ENCODE measurements at regions not wholly inside any gene's neighbourhood (a gene's known extent, or its start where the extent isn't known, plus 50 kb on each side); places are given as distances from the start of the nearest gene placed in this dataset.

DNA sequence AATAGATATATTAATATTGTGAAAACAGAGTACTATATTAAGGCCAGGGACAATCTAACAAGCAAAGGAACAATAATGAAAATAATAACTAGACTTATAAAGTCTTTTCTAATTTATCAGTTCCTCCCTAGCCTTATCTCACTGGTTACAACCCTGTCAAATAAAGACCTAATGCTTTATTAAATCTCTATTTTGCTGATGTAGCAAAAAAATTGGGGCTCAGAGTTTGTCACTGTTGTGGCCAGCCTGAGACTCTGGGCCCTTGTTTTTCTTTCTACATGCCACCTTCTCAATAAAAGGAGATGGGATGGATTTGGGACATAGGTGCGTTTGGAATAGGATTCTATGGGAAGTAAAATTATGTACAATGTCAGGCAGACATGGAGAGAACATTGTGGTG lies 937.0 kb downstream of the IGSF11 start:
- no peak for TF ChIP-seq GATA3 (IDR thresholded peaks at IDR 0.05; ENCODE audit: low read depth, low read length)
- TF ChIP-seq GATA2 (IDR thresholded peaks at IDR 0.05; ENCODE audit: low read depth, low read length): no peak

DNA sequence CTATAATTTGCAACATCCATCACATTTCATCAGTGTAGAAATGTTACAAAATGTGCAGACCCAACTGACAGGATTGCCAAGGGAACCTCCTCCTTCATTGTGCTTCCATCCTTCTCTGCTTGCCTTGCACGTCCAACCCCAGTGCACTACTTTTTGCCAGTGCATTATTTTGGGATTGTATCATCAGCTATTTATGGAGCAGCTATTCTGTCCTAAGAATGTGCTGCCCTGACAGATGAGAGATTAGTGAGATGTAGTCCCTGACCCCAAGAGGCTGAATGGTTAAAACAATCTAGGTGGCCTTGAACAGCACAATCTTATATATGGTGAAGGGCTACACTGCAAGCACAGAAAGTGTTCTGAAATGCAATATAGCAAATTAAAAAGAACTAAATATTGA lies 935.8 kb downstream of the IGSF11 start:
- TF ChIP-seq GATA2 (IDR thresholded peaks at IDR 0.05; ENCODE audit: low read depth, low read length): no peak
- no peak for TF ChIP-seq GATA3 (IDR thresholded peaks at IDR 0.05; ENCODE audit: low read depth, low read length)

DNA sequence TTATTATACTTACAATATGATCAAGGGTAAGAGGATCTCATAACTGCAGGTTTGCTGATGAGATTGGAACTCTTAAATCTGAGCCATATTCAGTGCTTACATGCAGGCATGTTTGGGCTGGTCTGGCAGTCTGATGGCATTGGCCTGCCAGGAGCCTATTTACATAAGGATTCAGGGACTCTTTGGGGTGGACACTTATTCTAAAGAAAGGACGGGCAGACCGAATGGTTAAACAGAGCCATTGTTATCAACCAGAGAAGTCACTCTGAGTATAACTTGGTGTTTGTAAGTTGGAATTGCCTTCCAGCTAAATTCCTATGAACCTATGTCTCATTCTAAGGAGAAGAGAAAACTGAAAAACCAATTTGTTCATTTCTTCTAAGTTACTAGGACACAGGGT lies 932.8 kb downstream of the IGSF11 start:
- TF ChIP-seq GATA2 (IDR thresholded peaks at IDR 0.05; ENCODE audit: low read depth, low read length): no peak
- TF ChIP-seq GATA3 (IDR thresholded peaks at IDR 0.05; ENCODE audit: low read depth, low read length): no peak

DNA sequence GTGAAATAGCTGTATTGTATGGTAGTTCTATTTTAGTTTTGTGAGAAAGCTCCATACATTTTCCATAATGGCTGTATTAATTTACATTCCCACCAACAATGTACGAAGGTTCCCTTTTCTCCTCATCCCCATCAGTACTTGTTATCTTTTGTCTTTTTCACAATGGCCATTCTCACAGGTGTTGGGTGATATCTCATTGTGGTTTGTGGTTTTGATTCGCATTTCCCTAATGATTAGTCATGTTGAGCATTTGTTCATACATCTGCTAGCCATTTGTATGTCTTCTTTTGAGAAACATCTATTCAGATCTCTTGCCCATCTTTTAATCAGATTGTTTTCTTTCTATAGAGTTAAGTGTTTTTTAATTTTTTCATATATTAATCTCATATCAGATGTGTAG lies 931.9 kb downstream of the IGSF11 start:
- TF ChIP-seq GATA2 (IDR thresholded peaks at IDR 0.05; ENCODE audit: low read depth, low read length) (no peak), GATA3 (IDR thresholded peaks at IDR 0.05; ENCODE audit: low read depth, low read length) (no peak)

DNA sequence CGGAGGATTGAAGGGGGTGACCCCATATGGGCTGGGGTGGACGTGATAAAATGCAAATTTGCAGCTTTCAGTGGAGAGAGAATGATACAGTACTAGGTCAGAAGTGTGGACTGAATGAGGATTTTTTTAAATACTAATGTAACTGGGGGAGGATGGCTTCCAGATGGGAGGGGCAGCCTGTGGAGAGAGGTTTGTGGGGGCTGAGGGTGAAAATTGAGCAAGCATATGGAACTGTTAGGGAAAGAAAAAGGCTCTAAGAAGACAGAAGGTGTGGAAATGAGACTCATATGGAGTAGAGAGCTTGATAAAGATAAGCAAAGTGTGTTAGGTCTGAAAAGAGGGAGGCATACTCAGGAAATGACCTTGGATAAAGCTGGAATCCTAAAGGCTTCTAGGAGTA lies 926.4 kb downstream of the IGSF11 start:
- TF ChIP-seq GATA3 (IDR thresholded peaks at IDR 0.05; ENCODE audit: low read depth, low read length) (no peak), GATA2 (IDR thresholded peaks at IDR 0.05; ENCODE audit: low read depth, low read length) (no peak)

DNA sequence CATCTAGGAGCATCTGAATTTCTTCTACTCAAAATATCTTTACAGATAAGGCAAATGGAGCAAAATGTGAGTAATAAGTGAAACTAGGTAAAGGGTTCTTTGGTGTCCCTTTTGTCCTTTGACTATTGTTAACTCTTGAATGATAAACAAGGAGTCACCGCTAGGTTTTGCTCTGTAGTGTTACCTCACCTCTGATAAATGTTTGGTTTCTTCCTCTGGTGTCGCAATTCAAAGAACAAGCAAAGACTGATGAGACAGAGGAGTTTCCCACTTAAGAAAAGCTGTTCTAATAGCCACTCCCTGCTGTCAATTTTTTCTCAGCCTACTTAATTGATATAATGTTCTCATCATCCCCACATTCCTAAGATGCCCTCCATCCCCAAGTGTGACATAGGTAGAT lies 925.9 kb downstream of the IGSF11 start:
- TF ChIP-seq GATA2 (IDR thresholded peaks at IDR 0.05; ENCODE audit: low read depth, low read length) (no peak), GATA3 (IDR thresholded peaks at IDR 0.05; ENCODE audit: low read depth, low read length) (no peak)

DNA sequence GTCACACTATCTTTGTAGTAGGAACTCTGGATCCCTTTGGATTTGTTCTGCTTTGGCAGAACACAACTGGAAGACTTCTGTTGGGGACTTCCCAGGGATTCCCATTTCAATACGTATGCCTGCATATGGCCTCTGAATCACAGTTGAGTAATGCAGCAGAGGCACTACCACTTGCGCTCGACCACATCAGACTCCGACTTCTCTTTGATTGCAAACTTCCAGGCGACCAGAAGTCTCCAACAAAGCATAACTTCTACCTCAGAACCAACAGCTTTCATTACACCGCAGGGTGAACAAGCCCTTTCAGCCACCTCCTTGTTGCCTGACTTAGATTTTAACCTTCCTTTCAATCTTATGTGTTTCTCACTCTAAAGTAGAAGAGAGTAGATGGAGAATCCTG lies 924.4 kb downstream of the IGSF11 start:
- TF ChIP-seq GATA3 (IDR thresholded peaks at IDR 0.05; ENCODE audit: low read depth, low read length) (no peak), GATA2 (IDR thresholded peaks at IDR 0.05; ENCODE audit: low read depth, low read length) (no peak)

DNA sequence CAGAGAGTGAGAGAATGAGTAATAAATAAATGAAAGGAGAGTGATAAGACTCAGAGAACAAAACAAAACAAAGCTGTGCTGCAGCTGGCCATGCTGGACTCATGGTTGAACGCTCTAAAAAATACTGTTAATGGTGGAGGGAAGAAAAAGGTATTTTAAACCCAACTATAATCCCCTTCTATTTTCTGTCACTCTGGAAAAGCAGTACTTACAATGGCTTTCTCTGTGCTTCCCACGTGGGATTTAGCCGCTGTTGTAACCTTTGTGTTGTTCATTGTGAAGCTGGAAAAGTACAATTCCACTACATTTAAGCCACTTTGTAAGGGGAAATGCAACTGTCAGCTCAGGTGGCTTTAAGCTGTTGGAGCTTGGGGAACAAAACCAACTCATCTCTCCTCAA lies 917.7 kb downstream of the IGSF11 start:
- no peak for TF ChIP-seq GATA2 (IDR thresholded peaks at IDR 0.05; ENCODE audit: low read depth, low read length)
- TF ChIP-seq GATA3 (IDR thresholded peaks at IDR 0.05; ENCODE audit: low read depth, low read length): no peak

DNA sequence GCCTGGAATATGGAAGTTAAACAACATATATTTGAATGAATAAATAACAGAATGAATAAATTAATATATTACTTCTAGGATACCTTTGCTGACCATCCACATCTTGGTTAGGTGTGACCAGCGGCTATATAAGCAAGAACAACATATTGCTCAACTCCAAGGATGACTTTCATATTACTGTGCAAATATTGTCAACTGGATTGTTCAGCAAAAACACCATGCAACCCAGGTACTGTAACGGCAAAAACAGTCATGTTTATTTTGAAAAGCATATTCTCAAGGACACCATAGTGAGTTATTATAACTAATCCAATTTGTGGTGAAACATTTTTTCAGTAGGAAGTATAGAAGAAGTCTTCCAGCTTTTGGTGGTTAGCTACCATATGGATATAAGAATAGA lies 907.9 kb downstream of the IGSF11 start:
- no peak for TF ChIP-seq GATA2 (IDR thresholded peaks at IDR 0.05; ENCODE audit: low read depth, low read length)
- no peak for TF ChIP-seq GATA3 (IDR thresholded peaks at IDR 0.05; ENCODE audit: low read depth, low read length)

DNA sequence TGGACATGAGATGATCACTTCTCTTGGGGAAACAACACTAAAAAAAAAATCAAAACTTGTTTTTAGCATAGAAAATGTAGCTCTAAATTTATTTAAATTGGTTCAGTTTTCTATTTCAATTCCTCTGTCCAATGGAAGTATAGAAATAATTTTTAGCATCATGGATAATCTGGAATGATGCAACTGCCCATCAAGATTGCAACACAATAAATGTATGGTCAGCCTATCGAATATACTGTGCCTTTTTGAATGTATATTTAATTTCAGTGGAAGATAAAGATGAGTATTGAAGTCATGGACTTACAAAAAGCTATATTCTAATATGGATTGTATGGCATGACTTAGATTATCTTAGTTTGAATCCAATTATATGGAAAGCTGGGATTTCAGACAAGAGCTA lies 906.7 kb downstream of the IGSF11 start:
- no peak for TF ChIP-seq GATA3 (IDR thresholded peaks at IDR 0.05; ENCODE audit: low read depth, low read length)
- no peak for TF ChIP-seq GATA2 (IDR thresholded peaks at IDR 0.05; ENCODE audit: low read depth, low read length)

DNA sequence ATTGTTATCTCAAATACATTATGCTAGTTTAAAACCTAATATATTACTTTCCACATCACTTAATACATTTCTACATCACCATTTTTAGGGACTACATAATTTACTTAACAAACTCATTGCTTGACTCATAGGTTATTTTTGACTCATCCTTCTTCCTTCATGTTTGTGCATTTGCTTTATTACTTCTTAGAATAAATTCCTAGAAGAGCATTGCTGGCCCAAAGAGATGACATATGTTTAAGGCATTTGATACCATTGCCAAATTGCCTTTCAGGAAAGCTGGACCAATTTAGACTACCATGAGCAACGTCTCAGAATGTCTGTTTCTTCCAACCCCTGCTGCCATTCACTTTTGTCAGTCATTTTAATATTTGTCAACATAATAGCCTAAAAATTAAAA lies 905.8 kb downstream of the IGSF11 start:
- TF ChIP-seq GATA2 (IDR thresholded peaks at IDR 0.05; ENCODE audit: low read depth, low read length) (no peak), GATA3 (IDR thresholded peaks at IDR 0.05; ENCODE audit: low read depth, low read length) (no peak)

DNA sequence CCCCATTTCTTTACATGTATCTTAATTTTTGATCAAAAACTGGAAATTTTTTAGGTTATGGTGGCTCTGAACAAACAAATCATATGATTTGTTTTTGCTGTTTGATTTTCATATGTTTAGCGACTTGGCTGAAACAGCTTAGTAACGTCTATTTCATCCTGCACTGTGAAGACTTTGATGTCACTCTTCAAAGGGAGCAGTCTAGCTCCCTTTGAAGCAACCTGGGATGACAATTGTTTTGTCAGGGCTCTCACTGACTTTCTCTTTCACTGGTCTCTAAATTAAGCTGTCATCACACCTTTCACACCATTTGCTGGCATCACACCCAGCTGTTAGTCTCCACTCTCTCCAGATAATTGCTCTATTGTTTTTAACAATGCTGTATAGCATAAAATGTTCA lies 896.9 kb downstream of the IGSF11 start:
- TF ChIP-seq GATA3 (IDR thresholded peaks at IDR 0.05; ENCODE audit: low read depth, low read length) (no peak), GATA2 (IDR thresholded peaks at IDR 0.05; ENCODE audit: low read depth, low read length) (no peak)

DNA sequence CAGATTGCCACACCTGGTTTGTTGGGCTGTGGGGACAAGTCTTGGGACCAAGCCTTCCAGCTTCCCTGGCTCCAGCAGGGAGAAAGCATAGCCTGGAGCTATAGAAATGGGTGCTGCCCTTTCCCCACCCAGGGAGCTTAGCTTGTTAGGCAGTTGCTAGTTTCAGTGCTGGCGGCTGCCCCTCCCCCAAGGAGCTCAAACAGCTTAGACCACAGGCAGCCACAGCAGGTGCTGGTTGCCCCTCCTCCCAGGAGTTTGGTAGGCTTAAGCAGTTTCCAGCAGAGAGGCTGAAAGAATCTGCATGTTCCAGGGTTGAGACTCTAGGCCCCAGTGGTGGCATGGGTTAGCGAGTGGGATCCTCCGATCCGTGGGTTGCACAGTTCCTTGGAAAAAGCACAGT lies 889.7 kb downstream of the IGSF11 start:
- TF ChIP-seq GATA2 (IDR thresholded peaks at IDR 0.05; ENCODE audit: low read depth, low read length) (no peak), GATA3 (IDR thresholded peaks at IDR 0.05; ENCODE audit: low read depth, low read length) (no peak)

DNA sequence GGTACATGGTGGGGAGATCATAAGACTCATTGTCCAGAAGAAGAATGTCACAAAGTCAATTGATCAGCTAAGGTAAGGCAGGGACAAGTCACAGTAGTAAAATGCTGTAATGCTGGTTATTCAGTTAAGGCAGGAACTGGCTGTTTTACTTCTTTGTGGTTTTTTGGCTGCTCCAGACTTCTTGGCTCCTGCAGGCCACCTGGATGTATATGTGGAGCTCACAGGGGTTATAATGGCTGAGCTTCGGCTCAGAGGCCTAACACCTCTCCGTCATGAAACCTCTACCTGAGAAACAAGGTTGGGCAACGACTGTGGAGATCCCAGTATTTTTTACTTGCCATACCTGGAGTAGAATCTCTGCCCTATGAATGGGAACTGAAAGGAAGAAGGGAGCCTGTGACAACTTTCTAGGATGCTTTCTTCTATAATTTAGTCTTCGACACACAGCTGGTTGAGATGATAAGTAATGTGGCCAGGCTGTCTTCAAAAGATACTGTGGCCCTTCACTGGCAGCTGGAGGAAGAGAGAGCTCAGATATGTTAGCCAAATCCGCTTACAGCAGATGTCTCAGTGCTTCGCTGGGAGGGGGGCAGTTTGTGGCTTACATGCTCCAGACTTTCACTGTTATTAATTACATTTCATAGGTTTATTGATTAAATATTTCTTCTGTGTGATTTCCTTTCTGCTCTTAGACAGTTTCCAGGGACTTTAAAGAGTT lies 887.8 kb downstream of the IGSF11 start:
- no peak for TF ChIP-seq GATA2 (IDR thresholded peaks at IDR 0.05; ENCODE audit: low read depth, low read length)
- no peak for TF ChIP-seq GATA3 (IDR thresholded peaks at IDR 0.05; ENCODE audit: low read depth, low read length)

DNA sequence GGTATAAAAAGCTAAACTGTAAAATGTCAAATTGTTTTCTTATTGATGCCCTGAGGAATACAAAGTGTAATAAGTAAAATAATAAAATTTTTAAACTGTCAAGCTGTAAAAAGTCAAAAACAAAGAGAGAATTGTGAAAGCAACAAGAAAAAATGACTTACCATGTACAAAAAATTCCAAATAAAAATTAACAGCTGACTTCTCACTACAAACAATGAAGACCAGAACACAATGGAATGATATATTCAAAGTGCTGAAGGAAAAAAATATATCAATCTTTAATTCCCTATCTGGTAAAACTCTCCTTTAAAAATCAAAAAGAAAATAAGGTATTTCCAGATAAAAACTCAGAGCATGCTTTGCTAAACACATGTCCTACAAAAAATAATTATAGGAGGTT lies 883.5 kb downstream of the IGSF11 start:
- no peak for TF ChIP-seq GATA2 (IDR thresholded peaks at IDR 0.05; ENCODE audit: low read depth, low read length)
- no peak for TF ChIP-seq GATA3 (IDR thresholded peaks at IDR 0.05; ENCODE audit: low read depth, low read length)

DNA sequence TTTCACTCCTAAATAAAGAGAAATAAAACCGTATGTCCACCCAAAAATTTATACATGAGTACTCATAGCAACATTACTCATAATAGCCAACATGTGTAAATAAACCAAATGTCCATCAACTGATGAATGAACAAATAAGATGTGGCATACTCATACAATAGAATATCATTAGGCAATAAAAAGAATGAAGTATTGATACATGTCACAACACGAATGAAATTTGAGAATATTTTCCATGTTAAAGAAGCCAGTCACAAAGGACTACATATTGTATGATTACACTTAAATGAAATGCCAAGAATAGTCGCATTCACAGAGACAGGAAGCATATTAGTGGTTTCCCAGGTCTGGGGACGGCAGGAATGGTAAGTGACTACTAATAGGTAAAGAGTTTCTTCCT lies 869.2 kb downstream of the IGSF11 start:
- TF ChIP-seq GATA3 (IDR thresholded peaks at IDR 0.05; ENCODE audit: low read depth, low read length) (no peak), GATA2 (IDR thresholded peaks at IDR 0.05; ENCODE audit: low read depth, low read length) (no peak)
